GM19043 (cell line): ENCODE measurements at regions not wholly inside any gene's neighbourhood (a gene's known extent, or its start where the extent isn't known, plus 50 kb on each side); places are given as distances from the start of the nearest gene placed in this dataset.

Experiments
- ATAC-seq: cut with Tn5 transposase; IDR thresholded peaks from one replicate; pipeline ENCODE4 v1.9.1; 2021; ENCODE audit warnings: low read depth; ENCODE audit not compliant: unreplicated experiment

DNA sequence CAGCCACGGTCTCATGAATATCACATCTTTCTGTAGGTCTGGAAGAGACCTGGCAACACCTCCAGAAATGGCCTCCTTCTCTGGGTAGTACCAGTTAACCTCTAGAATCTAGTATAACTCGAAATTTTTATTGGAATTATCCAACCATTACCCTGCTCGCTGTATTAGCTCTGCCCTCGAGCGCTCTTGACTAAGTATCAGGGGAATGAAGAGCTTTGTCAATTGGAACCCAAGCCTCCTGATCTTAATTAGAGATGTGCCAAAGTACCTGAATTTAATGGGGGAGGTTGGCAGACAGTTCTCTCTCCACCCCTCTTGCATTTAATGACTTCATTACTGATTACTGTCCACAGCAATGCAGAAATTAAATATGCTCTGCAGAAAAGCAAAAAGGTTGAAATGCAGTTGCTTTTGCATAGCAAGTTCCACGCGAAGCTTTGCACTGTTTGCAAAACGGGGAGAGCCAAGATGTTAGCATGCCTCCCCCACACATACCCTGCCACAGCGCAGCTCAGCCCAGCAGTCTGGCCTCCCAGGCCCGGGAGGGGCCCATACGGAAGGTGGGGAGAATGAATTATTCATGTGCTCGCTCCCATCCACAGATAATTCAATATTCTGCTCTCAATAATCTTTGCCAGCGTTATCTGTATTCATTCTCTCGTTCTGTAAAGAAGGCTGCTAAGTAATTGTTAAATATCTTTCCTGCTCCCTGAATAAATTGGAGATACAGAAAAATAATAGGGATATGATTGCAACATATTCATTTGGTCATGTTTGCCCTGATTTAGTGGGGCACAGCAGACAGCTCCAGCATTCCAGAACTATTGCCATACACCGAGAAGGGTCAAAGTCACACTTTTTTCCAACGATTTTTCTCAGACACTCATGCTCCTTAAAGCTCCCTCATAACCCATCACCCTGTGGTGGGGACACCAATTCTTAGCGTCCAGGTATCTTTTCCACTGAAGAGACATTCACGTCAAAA is 305.8 kb downstream of the CDH26 start:
- ATAC-seq, result no peak

GRCh38 chr20:60266177-60266823 is 308.1 kb downstream of the CDH26 start:
- no peak for ATAC-seq

DNA sequence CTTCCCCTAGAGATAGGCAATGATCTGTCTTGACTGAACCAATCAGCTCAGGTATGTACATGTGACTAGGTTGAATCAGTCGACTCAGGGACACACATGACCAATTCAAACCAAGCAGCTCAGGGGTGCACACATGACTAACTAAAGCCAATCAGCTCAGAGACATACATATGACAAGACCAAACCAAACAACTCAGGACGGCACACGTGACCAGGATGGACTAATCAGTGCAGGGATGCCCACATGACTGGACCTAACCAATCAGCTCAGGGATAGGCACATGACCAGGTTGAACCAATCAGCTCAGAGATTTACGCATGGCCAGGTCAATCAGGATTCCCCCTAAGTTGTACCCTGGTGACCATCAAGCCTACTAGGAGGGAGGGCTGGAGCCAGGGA is 310.3 kb downstream of the CDH26 start:
- ATAC-seq, result no peak

GRCh38 chr20:60269573-60270162 is 311.4 kb downstream of the CDH26 start:
- no peak for ATAC-seq

DNA sequence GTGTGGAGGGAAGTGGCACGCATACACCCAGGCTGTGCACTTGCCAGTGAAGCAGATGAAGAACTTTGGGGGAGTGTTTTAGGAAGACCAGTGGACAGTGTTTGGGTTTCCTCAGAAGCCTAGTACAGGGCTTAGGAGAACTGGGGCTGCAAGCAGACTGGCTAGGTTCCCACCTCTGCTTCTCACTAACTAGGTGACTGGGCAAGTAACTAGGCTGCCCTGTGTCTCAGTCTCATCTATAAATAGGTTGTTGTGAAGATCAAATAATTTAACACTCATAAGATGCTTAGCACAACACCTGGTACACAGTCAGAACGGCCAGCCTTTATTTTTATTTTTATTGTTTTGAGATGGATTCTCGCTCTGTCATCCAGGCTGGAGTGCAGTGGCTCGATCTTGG is 312.1 kb downstream of the CDH26 start:
- no peak for ATAC-seq

DNA sequence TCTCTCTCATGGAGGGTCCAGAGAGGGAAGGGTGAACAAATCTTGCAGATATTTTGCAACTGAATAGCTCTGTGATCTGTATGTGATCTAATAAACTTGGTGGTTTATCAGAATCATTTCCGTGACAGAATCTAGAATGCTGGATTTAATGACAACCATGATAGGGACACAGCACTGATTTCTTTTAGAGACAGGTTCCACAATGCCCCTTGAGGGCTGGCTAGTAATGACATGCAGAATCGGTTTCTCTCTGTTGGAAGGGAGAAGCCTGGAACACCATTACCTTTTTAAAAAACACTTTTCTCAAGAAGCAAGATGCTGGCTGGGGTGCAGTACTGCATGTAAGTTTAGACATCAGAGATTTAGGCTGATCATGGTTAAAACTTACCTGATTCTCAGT is 313.4 kb downstream of the CDH26 start:
- no peak for ATAC-seq

DNA sequence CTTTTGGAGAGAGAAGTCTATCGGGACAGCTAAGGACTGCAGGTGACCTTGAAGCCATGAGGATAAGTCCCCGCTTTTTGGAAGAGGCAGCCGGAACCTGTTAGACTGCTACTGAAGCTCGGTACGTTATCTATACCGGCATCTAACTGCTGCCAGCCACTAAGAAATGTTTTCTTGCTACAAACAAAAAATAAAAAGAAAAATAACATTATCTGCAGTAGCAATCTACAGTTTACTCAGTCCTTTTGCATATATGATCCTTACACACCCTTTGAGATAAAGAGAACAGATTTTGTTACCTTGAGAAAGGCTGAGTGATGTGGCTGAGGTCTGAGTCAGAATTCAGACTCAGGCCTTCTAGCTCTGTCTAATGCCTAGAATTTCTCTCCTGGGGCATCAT is 314.6 kb downstream of the CDH26 start:
- ATAC-seq, result no peak

DNA sequence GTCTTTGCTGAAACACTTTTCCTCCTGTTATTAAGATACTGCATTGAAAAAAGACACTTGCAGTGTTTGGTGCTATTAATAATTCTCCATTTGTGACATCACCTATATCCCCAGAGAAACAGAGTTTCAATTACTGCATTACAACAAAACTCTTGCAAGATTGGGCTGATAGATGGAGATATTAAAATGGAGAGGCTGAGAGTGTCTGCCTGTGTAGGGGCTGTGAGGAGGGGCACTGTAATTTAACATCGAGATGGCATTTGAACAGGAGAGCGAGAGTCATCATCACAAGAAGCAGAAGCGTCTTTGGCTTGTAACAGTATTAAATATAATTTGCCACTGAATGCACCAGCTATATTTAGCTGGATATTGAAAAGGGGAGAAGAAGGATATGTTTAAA is 316.5 kb downstream of the CDH26 start:
- ATAC-seq, result no peak

DNA sequence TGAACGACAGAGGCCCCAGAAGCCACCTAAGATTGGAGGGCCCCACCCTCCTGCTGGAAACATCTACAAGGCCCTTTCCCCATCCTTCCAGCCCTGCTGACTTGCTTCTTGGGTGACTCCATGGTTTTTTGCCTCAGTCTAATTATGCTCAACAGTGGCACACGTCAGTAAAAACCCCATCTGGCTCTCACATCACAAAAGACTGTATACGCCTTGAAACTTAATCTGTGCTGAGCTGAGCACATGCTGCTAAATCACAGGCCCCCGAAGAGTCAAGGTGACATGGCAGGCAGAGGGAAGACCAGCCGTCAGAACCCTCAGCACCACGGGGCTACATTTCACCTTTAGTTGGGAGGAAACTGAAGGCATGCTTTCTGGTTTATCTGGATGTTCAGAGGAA is 323.1 kb downstream of the CDH26 start:
- no peak for ATAC-seq

DNA sequence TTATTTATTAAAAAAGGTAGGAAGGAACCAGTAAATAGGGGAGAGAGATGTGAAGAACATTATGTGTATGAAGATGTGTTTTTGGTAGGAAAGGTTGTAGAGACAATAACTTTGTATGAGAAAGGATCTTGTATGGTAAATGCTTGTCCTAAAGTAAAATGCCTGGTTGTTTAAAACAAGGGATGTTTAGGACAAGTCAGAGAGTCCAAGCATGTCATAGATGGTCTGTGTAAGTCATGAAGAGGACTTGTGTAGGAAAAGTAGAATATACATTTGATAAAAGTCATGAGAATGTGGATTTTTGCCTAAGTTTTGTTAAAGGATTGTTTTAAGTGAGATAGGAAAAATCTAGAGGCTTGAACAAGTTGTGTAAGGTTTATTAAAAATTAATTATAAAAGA is 325.1 kb downstream of the CDH26 start:
- no peak for ATAC-seq

- no peak for ATAC-seq
Observed at GRCh38 chr20:60286764-60287163, 328.5 kb downstream of the CDH26 start.

GRCh38 chr20:60288945-60289344 is 330.7 kb downstream of the CDH26 start:
- no peak for ATAC-seq

DNA sequence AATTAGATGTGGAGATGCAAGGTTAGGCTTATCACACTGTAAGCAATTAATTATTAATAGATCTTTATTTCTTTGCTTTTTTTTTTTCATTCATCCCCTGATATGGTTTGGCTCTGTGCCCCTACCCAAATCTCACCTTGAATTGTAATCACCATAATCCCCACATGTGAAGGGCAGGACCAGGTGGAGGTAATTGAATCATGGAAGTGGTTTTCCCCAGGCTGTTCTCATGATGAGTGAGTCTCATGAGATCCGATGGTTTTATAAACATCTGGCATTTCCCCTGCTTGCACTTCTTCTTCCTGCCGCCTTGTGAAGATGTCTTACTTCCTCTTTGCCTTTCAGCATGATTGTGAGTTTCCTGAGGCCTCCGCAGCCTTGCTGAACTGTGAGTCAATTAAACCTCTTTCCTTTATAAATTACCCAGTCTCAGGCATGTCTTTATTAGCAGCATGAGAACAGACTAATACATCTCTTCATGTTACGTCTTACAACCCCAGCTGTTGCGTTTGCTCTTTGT is 333.8 kb downstream of the CDH26 start:
- ATAC-seq, result no peak

DNA sequence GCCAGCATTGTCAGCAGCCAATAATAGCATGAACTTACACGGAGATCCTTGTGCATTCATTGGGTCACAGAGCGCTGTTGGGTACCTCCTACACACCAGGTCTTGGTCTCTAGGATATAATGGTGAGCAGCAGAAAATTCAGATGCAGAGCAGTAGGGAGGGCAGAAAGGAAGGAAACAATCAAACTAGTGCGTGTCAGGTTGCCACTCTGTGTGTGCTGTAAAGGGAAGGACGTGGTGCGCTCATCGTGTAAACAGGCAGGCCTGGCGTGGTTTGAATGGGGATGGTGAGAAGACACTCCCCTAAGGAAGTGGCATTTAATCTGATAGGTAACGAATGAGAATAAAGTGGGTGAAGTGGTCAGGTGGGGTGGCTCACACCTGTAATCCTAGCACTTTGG is 336.4 kb downstream of the CDH26 start:
- ATAC-seq, result no peak

- ATAC-seq, result no peak
Observed at GRCh38 chr20:60295214-60295613, 337.0 kb downstream of the CDH26 start.

DNA sequence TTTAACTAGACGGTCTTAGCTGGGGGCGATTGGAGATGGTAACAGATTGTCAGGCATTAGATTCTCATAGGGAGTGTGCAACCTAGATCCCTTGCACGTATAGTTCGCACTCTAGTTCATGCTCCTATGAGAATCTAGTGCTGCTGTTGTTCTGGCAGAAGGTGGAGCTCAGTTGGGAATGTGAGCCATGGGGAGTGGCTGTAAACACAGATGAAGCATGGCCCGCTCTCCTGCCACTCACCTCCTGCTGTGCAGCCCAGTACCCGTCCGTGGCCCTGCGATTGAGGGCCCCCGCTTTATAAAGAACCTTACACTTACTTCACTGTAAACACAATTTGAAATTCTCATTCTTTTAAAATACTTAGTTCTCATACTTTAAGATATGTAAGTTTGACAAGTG is 339.4 kb downstream of the CDH26 start:
- no peak for ATAC-seq

DNA sequence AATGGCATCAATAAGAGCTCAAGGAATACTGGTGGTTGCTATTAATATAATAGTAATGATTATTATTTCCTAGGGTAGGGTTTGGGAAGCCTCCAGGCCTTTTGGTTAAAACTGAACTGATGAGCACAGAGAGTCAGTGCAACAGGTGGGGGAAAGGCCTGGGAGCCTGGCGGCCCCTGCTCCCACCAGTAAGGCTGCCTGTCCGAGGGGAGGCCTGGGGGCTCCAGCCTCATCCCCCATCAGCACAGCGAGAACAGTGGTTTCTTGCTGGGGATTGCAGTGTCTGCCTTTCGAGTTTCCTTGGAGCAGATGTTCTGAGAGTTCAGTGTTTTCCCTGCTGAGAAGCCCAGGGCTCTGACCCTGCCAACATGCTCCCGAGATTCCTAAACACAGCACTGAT is 340.4 kb downstream of the CDH26 start:
- ATAC-seq, result no peak

DNA sequence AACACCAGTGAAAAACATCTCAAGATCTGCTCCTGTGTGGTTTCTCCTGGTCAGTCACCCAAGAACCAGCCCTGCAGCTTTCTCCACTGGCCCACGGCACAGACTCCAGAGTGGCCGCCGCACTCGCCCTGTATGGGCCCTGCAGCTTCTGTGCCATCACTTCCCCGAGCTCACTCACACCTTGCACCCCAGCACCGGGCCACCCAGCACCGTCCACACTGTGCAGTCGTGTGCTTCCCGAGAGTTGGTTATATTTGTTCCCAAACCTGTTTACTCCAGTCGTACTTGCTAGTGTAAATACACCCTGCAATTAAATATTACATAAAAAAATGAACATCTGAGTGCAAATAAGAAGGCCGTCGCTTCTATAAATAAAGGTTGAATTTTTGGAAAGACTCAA is 341.7 kb downstream of the CDH26 start:
- ATAC-seq, result no peak

GRCh38 chr20:60300374-60300773 is 342.2 kb downstream of the CDH26 start:
- ATAC-seq, result no peak

- no peak for ATAC-seq
Observed at GRCh38 chr20:60302875-60303274, 344.7 kb downstream of the CDH26 start.

DNA sequence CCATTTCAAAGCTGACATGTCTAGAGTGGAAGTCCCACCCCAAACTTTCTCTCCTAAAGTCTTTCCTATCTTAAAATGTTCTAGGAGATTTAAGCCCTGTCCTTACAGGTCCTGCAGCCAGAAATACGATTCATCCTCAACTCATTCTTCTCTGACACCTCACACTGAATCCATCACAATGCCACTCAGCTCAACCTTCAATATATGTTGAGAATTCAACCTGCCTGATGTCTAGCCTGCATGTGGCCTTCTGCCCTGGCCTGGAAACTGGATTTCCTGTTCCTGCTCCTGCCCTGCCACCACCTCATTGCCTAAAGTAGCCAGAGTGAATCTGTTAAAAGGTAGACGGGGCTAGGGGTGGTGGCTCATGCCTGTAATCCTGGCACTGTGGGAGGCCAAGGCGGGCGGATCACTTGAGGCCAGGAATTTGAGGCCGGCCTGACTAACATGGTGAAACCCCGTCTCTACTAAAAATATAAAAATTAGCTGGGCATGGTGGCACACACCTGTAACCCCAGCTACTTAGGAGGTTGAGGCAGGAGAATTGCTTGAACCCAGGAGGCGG is 345.9 kb downstream of the CDH26 start:
- ATAC-seq, result no peak
